ENCODE measurements at regions not wholly inside any gene's neighbourhood (a gene's known extent, or its start where the extent isn't known, plus 50 kb on each side); places are given as distances from the start of the nearest gene placed in this dataset.
A peak's percentile ranks its signal among the peaks of the same experiment; 100 is the strongest.
"Not testable (repeated sequence)": the region's sequence is repeated elsewhere in the genome, so short reads cannot be mapped to it uniquely, and the experiment has no call there.

DNA sequence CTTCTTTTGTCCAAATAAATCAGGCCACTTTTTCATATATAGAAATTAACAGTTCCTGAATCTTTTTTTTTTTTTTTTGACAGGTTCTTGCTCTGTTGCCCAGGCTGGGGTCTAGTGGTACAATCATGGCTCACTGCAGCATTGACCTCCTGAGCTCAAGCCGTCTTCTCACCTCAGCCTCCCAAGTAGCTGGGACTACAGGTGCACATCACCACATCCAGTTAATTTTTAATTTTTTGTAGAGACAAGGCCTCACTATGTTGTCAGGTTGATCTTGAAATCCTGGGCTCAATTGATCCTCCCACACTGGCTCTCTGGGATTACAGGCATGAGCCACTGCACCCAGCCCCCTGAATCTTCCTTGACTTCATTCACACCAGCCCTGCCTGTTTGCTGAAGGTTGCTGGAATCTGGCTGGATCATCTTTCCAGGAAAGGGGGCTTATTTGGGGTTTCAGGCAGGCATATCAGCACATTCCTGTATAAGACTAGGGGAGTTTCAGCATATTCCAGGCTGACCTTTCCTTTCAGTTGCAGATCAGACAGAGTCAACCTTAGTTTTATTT lies 78.2 kb upstream of the ARHGAP29 start:
- Histone ChIP-seq H3K9me3 (no peaks in the 10 kb centered on the region), H3K27me3 (no peaks in the 10 kb centered on the region), H3K36me3 (no peaks in the 10 kb centered on the region; the same call in 1 of the 2 replicates), H3K4me3 (no peak overlapping the region)
- no peak for DNase-seq

DNA sequence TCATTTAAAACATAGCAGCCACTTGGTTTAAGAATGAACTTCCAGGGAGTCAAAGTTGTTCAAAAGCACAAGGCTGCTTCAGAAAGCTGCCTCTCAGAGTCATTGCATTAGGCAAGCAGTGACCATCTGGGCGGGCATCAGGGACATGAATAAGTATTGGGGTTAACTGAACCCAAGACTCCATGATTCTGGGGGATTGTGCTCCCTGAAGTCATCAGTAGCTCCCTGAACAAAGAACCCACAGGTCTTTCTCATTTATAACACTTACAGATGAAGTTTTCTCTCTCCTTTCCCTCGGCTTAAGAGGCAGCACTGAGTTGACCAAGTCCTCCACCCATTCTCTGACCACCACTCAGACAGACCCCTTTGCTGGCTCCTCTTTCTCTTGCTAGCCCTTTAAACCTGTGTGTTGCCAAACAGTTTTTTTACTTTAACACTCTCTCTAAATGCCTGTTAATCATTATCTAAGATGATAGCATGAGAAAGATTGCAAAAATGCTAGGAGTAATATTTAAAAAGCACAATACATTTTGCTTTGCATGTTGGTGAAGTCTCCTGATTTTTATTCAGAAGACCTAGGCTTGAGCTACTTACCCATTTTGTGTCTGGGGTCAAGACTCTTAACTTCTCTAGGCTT lies 77.0 kb upstream of the ARHGAP29 start:
- Histone ChIP-seq H3K4me3 (no peak overlapping the region), H3K27me3 (no peaks in the 10 kb centered on the region), H3K9me3 (no peaks in the 10 kb centered on the region), H3K36me3 (no peaks in the 10 kb centered on the region; the same call in 1 of the 2 replicates)
- no peak for DNase-seq

DNA sequence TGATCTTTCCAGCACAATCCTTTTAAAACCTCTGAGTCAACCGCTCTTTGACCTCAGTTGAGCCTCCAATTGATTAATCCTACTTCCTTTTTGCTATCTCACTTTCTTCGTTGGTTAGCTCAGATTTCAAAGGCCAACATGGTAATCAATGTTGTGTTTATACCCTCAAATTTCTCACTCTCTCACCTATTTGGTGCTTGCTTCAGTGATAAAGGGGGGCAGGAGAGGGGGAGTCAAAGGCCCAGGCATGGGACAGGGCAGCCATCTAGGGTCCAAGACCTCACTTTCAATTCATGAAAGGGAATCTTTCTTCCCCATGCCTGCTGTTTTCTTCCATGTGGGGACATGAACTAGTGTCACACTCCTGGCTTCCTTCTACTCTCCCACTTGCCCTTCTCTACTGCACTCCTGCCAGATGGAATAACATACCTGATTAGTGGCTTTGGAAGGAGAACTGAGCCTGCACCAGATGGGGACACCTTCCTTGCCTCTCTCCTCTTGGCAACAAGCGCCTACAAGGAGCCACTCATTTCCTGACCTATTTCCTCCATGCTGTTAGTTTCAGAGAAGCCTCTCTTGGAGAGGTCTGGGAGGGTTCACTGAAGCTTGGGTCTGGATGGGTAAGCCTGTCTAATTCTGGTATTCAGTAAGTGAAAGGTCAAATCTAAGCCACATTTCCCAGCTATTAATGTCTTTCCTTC lies 73.3 kb upstream of the ARHGAP29 start:
- no peaks in the 10 kb centered on the region for H3K27me3 ChIP-seq
- H3K9me3 ChIP-seq = no peaks in the 10 kb centered on the region
- no peaks in the 10 kb centered on the region; the same call in none of the 2 replicates for H3K36me3 ChIP-seq
- DNase-seq = no peak
- no peak overlapping the region for H3K4me3 ChIP-seq

DNA sequence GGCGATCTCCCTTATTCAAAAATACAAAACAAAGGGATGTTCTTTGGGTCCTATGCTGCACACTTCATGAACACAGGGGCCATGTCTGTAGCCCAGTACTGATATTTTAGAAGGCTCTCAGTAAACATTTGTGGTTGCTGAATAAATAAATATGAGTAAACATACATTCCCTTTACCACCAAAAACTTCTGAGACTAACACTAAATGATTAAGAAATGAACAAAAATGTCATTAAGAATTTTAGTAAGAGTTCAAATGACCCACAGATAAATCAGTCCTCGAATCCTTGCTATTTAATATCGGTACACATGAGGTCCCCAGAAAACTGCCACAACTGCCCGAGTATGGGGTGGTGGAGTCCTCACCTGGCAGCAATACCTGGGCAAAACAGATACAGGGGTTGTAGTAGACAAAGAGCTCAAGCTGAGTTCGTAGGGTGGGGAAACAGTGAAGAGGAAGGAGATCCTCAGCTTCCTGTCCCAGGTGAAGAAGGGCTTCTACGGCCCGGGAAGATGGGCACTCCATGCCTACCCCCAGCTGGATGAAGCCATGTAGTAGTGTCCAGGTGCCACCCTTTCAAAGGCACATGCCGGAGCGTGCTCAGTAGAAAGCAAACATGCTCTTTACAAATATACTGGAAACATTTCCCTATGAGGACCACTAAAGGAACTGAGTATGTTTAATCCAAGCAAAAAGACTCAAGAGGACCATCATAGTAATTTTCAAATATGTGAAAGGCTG lies 72.6 kb upstream of the ARHGAP29 start:
- Histone ChIP-seq H3K27me3 (no peaks in the 10 kb centered on the region), H3K9me3 (no peaks in the 10 kb centered on the region), H3K36me3 (no peaks in the 10 kb centered on the region; the same call in none of the 2 replicates), H3K4me3 (no peak overlapping the region)
- DNase-seq = no peak

DNA sequence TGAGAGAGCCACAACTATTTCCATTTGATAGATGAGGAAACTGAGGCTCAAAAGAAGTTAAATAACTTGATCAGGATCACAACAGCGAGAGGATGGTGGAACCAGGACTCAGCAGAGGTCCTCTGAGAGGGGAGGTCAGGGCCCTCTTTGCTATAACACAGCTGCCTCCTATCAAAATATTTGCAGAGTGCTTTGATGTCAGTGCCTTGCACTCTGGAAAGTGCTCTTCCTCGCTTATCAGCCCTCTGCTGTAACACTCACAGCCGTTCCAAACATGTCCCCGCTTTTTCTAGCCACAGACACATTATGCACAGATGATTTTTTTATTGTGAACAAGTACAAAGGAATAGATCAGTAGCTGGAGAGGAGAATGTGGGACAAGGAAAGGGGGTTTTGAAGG lies 71.8 kb upstream of the ARHGAP29 start:
- no peaks in the 10 kb centered on the region; the same call in none of the 2 replicates for H3K36me3 ChIP-seq
- no peaks in the 10 kb centered on the region for H3K9me3 ChIP-seq
- no peak overlapping the region for H3K4me3 ChIP-seq
- no peak for DNase-seq
- no peaks in the 10 kb centered on the region for H3K27me3 ChIP-seq

DNA sequence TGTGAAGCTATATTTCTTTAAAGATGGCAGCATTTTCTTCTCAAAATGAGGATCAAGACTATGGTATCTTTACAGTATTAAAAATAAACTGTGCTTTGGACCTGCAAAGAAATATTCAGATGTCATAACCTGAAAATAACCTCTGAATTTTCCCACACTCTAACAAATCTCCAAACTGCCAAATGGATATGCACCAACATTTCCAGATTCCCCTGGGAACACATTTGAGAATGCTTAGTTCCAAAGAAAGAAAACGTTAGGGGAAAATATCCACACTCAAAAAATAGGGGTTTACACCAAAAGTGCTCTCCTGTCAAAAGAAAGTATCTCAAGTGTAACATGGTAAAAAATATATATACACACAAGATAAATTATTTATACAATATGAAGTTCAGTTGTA lies 69.1 kb upstream of the ARHGAP29 start:
- no peaks in the 10 kb centered on the region for H3K9me3 ChIP-seq
- H3K36me3 ChIP-seq = no peaks in the 10 kb centered on the region; the same call in none of the 2 replicates
- H3K4me3 ChIP-seq = no peak overlapping the region
- H3K27me3 ChIP-seq = no peaks in the 10 kb centered on the region
- no peak for DNase-seq

DNA sequence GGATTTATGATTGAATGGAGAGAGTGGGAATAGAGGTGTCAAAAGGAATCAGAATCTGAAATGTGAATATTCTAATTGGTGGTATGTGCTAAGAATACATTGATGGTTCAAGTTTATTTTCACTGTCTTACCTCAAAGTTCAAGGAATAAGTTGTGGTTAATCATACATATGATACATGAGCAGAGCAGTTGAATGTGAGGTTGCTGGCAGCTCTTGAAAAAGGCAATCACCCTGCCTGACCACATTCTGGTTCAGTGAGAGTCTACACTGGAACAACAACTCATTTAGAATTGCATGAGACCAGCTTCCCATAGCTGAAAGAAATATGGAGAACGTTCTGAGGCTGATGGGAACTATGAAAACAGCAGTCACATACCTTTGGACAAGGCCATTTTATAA lies 68.3 kb upstream of the ARHGAP29 start:
- Histone ChIP-seq H3K27me3 (no peaks in the 10 kb centered on the region), H3K9me3 (no peaks in the 10 kb centered on the region), H3K4me3 (no peak overlapping the region), H3K36me3 (no peaks in the 10 kb centered on the region; the same call in none of the 2 replicates)
- peak; percentile 64 for DNase-seq

DNA sequence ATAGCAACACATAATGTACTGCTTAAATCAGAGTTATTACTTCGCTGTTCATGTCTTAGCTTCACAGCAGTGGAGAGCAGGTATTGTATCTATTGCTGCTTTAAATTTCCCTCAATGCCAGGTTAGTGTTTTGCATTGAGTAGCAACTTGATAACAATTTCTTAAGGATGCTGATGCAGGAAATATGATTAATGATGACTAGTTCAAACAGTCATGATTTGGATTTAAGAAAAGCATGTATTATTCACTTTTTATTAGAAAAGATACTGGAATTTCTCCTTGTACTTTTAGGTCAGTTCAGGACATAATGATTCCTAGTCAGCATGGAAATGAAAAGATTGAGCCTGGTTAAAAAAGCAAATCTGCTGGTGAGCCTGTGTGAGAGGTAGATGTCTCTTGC lies 67.2 kb upstream of the ARHGAP29 start:
- H3K36me3 ChIP-seq = no peaks in the 10 kb centered on the region; the same call in 1 of the 2 replicates
- no peak overlapping the region for H3K4me3 ChIP-seq
- H3K9me3 ChIP-seq = no peaks in the 10 kb centered on the region
- H3K27me3 ChIP-seq = no peaks in the 10 kb centered on the region
- no peak for DNase-seq

DNA sequence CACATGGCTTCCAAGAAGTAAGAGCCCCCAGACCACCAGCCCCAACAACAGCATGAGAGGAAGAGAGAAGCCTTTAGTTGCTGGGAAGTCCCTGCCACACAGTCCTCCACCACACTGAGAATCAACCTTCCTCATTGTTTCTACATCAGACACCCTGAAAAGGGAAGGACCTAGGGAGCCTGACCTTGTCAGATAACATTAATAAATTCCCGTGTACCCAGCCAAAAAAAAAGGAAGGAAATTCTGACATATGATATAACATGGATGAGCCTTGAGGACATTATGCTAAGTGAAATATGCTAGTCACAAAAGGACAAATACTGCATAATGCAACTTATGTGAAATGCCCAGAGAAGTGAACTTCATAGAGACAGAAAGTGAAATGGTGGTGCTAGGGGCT lies 65.6 kb upstream of the ARHGAP29 start:
- Histone ChIP-seq H3K4me3 (no peak overlapping the region), H3K27me3 (no peaks in the 10 kb centered on the region), H3K36me3 (no peaks in the 10 kb centered on the region; the same call in 1 of the 2 replicates), H3K9me3 (no peaks in the 10 kb centered on the region)
- DNase-seq = no peak

DNA sequence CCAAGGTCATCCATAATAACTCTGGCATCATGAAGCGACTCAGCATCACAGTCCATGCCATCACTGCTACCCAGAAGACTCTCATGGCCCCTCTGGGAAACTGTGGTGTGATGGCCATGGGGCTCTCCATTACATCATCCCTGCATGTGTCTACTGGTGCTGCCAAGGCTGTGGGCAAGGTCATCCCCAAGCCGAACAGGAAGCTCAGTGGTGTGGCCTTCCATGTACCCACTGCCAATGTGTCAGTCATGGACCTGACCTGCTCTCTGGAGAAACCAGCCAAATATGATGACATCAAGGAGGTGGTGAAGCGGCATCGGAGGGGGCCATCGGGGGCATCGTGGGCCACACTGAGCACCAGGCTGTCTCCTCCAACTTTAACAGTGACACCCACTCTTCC lies 65.1 kb upstream of the ARHGAP29 start:
- Histone ChIP-seq H3K27me3 (no peaks in the 10 kb centered on the region), H3K36me3 (no peaks in the 10 kb centered on the region; the same call in 1 of the 2 replicates), H3K9me3 (no peaks in the 10 kb centered on the region), H3K4me3 (no peak overlapping the region)
- DNase-seq = peak; percentile 47

DNA sequence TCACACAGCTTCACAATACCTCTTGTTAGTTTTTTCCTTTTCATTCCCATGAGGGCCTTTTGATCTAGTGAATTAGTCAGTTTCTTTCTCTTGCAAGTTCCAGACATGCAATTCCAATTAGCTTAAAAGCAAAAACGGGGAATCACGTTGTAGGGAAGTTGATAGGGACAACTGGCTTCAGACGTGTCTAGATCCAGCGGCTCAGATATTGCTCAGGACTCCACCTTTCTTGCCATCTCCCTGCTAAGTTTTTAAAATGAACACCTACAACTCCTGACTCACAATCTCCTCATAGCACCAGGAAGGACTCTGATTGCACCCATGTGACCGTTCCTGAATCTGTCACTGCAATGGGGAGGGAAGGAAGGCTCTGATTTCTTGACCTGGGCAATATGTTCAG lies 63.8 kb upstream of the ARHGAP29 start:
- Histone ChIP-seq H3K36me3 (no peaks in the 10 kb centered on the region; the same call in 1 of the 2 replicates), H3K9me3 (no peaks in the 10 kb centered on the region), H3K4me3 (no peak overlapping the region), H3K27me3 (no peaks in the 10 kb centered on the region)
- DNase-seq = no peak

DNA sequence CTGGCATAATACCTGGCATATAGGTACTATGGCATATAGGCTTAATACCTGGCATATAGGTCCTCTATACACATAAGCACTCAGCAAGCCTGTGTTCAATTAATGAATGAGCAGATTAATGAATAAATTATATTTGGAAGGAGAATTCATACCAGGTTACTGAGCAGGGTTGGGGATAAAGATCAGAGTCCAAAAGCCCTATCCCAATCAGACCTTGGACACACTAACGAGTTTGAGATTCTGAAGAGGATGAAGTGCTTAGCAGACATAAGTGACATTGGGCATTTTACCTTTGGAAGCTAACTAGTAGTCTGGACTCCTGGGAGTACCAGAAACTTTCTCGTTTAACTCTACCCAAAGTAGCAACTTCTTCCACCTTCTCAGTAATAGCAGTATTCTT lies 63.3 kb upstream of the ARHGAP29 start:
- Histone ChIP-seq H3K27me3 (no peaks in the 10 kb centered on the region), H3K4me3 (no peak overlapping the region), H3K36me3 (no peaks in the 10 kb centered on the region; the same call in 1 of the 2 replicates), H3K9me3 (no peaks in the 10 kb centered on the region)
- DNase-seq = no peak

DNA sequence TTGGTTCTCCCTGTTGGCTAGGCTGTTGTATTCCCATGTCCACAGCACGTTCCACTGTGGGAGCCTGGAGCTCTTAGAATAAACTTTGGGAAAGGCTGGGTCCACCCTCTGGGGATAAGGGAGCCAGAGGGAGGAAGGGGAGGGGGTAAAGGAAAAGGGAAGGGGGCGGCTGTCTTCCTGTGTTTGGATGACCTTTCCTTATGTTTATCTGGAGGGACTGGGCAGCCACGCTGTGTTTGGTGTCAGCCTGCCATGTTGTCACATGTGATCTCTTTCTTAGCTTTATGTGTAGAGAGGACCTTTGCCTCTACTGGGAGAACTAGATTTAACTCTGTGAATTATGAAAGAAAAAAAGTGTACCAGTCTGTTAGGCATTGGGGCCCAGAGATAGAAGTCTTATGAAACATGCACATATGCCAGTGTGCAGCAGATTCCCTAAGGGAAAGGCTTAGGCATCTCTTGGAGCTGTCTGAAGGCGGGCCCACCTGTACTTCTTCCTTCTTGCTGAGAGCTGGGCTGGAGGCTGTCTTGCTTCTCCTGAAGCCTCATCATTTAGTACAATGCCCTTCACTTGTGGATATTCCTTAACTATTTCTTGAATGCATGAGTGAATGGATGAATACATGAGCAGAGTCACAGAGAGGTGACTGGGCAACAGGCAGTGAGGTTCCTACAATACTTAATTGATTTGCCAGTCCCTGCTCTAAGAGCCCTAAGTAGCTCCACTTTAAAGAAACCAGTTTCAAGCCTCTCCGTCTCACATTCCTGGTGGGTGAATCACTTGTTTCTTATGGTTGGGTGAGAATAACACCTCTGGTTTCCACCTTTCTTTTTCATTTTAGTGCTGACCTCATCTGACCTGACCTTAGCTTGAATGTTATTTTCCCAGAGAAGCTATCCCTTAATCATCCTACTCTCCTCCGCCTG lies 62.5 kb upstream of the ARHGAP29 start:
- Histone ChIP-seq H3K27me3 (no peaks in the 10 kb centered on the region), H3K4me3 (no peak overlapping the region), H3K36me3 (no peaks in the 10 kb centered on the region; the same call in 1 of the 2 replicates), H3K9me3 (no peaks in the 10 kb centered on the region; the same call in 1 of the 2 replicates)
- DNase-seq = peak; percentile 40

DNA sequence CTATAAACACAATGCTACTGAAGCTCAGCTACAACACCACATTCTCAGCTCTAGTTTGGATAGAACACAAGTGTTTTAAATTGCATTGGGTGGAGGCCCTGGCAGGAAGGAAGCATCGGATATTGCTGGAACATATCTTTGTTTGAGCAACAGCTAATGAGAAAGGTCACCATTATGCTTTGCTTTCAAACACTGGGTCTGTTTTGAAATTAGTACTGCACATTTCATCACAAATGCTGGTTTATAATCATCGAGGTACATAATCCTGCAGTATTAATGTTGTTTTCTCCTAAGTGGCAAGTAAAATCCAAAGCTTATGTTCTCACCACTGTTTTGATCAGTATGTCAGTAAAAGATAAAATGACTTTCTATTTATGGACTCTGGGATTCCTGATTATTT lies 61.5 kb upstream of the ARHGAP29 start:
- H3K9me3 ChIP-seq = no peaks in the 10 kb centered on the region; the same call in 1 of the 2 replicates
- DNase-seq = no peak
- H3K36me3 ChIP-seq = no peaks in the 10 kb centered on the region; the same call in 1 of the 2 replicates
- H3K27me3 ChIP-seq = no peaks in the 10 kb centered on the region
- H3K4me3 ChIP-seq = no peak overlapping the region

DNA sequence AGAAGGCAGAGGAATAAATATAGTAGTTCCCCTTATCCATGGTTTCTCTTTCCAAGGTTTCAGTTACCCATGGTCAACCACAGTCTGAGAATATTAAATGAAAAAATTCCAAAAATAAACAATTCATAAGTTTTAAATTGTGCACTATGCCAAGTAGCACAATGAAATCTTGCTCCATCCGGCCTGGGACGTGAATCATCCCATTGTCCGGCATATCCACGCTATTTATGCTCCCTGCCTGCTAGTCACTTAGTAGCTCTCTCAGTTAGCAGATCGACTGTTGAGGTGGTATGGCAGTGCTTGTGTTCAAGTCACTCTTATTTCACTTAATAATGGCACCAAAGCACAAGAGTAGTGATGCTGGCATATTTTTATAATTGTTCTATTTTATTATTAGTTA lies 58.6 kb upstream of the ARHGAP29 start:
- no peak overlapping the region for H3K4me3 ChIP-seq
- H3K36me3 ChIP-seq = no peaks in the 10 kb centered on the region; the same call in 1 of the 2 replicates
- peak; percentile 84 for DNase-seq
- no peaks in the 10 kb centered on the region for H3K27me3 ChIP-seq
- H3K9me3 ChIP-seq = no peaks in the 10 kb centered on the region; the same call in 1 of the 2 replicates

DNA sequence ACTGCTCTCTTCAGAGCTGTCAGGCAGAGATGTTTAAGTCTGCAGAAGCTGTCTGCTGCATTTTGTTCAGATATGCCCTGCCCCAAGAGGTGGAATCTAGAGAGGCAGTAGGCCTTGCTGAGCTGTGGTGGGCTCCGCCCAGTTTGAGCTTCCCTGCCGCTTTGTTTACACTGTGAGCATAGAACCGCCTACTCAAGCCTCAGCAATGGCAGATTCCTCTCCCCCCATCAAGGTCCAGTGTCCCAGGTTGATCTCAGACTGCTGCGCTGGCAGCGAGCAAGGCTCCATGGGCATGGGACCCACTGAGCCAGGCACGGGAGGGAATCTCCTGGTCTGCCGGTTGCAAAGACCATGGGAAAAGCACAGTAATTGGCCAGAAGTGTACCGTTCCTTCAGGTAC lies 55.6 kb upstream of the ARHGAP29 start:
- not testable (repeated sequence) for H3K9me3 ChIP-seq, DNase-seq, H3K36me3 ChIP-seq, H3K27me3 ChIP-seq, H3K4me3 ChIP-seq
